ENCODE measurements at regions not wholly inside any gene's neighbourhood (a gene's known extent, or its start where the extent isn't known, plus 50 kb on each side); places are given as distances from the start of the nearest gene placed in this dataset.

DNA sequence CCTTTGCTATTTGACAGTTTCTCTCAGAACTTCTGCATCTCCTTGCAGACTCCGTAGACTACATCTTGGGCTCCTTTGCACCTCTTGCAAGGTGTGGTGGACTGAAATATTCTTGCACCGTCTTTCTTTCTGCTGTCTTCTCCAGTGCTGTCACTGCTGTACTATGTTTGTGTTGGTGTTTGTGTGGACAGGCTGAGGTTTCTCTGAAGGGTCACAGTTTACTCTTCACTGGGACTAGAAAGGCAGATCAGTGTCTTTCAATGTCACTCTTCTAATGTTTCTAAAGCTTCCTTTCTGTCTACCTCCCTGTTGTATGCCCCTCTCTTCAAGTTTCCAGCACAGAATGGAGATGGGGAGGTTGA lies 410.0 kb upstream of the CD180 start:
- H3K27ac ChIP-seq: no peak overlapping the region
- H3K9ac ChIP-seq (ENCODE audit: low read depth in 2 of 2, low read length in 2 of 2): no peak overlapping the region
- no peak overlapping the region for H3K4me3 ChIP-seq
- intact Hi-C loops (cut with DNase I): no loop called here
- H3K9me3 ChIP-seq: no peaks in the 10 kb centered on the region
- TF ChIP-seq, protein P1, sequence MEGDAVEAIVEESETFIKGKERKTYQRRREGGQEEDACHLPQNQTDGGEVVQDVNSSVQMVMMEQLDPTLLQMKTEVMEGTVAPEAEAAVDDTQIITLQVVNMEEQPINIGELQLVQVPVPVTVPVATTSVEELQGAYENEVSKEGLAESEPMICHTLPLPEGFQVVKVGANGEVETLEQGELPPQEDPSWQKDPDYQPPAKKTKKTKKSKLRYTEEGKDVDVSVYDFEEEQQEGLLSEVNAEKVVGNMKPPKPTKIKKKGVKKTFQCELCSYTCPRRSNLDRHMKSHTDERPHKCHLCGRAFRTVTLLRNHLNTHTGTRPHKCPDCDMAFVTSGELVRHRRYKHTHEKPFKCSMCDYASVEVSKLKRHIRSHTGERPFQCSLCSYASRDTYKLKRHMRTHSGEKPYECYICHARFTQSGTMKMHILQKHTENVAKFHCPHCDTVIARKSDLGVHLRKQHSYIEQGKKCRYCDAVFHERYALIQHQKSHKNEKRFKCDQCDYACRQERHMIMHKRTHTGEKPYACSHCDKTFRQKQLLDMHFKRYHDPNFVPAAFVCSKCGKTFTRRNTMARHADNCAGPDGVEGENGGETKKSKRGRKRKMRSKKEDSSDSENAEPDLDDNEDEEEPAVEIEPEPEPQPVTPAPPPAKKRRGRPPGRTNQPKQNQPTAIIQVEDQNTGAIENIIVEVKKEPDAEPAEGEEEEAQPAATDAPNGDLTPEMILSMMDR (IDR thresholded peaks at IDR 0.05): no peak
- no peaks in the 10 kb centered on the region for H3K4me1 ChIP-seq
- DNase-seq: no peak
- no peaks in the 10 kb centered on the region for H3K27me3 ChIP-seq
- H3K36me3 ChIP-seq: no peaks in the 10 kb centered on the region

GRCh38 chr5:67605730-67606585 lies 409.4 kb upstream of the CD180 start:
- Histone ChIP-seq H3K27me3 (no peaks in the 10 kb centered on the region), H3K27ac (no peak overlapping the region), H3K9ac (ENCODE audit: low read depth in 2 of 2, low read length in 2 of 2) (no peak overlapping the region), H3K9me3 (no peaks in the 10 kb centered on the region), H3K4me1 (no peaks in the 10 kb centered on the region), H3K36me3 (no peaks in the 10 kb centered on the region), H3K4me3 (no peak overlapping the region)
- TF ChIP-seq, protein P1 (IDR thresholded peaks at IDR 0.05): no peak
- intact Hi-C loops (cut with DNase I): no loop called here
- no peak for DNase-seq

DNA sequence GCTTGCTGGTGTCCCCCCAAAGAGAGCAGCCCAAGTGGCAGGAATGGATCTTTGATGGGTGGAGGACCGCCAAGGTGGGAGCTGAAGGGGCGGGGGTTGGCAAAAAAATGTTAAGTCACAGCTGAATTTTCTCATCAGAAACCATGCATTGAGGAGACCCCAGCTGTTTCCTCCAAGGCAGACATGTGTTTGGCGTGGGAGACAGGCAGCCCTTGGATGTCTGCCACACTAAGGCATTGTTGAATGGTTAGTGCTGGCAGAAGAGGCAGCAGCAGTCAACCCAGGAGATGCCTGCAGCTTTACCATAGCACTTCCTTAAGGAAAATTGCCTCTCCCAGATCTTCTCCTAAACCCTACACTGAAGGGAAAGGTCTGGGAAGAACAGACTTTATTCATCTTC lies 394.9 kb upstream of the CD180 start:
- Histone ChIP-seq H3K9me3 (no peaks in the 10 kb centered on the region), H3K27me3 (no peaks in the 10 kb centered on the region), H3K4me3 (no peak overlapping the region), H3K36me3 (no peaks in the 10 kb centered on the region), H3K4me1 (no peaks in the 10 kb centered on the region), H3K9ac (ENCODE audit: low read depth in 2 of 2, low read length in 2 of 2) (no peak overlapping the region), H3K27ac (no peak overlapping the region)
- TF ChIP-seq, protein P1 (IDR thresholded peaks at IDR 0.05): no peak
- DNase-seq: no peak
- intact Hi-C loops (cut with DNase I): no loop called here

DNA sequence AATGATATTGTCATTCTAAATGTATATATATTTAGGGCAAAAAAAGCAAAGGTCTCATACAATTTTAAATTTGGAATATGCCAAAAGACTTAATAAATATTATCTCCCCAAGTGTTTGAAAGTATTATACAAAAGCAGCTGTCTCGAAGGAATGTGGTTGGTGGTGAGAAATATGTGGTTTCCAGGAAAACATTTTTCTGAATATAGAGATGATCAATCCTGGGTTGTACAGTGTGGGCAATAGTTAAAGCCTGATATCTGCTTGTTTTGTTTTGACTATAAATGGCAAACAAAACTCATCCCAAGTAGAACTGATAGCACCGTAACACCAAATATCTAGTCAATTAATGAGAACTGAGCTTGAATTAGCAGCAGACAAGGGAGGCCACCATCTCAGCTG lies 391.8 kb upstream of the CD180 start:
- no peaks in the 10 kb centered on the region for H3K9me3 ChIP-seq
- H3K36me3 ChIP-seq: no peaks in the 10 kb centered on the region
- no peak overlapping the region for H3K9ac ChIP-seq (ENCODE audit: low read depth in 2 of 2, low read length in 2 of 2)
- H3K27me3 ChIP-seq: no peaks in the 10 kb centered on the region
- no peak overlapping the region for H3K4me3 ChIP-seq
- no peak for DNase-seq
- no peaks in the 10 kb centered on the region for H3K4me1 ChIP-seq
- TF ChIP-seq, protein P1 (IDR thresholded peaks at IDR 0.05): no peak
- H3K27ac ChIP-seq: no peak overlapping the region
- intact Hi-C loops (cut with DNase I): no loop called here

- H3K36me3 ChIP-seq: no peaks in the 10 kb centered on the region
- H3K9me3 ChIP-seq: no peaks in the 10 kb centered on the region
- no peak for DNase-seq
- no peak overlapping the region for H3K4me3 ChIP-seq
- H3K4me1 ChIP-seq: no peaks in the 10 kb centered on the region
- TF ChIP-seq, protein P1 (IDR thresholded peaks at IDR 0.05): no peak
- no peak overlapping the region for H3K9ac ChIP-seq (ENCODE audit: low read depth in 2 of 2, low read length in 2 of 2)
- intact Hi-C loops (cut with DNase I): no loop called here
- H3K27ac ChIP-seq: no peak overlapping the region
- no peaks in the 10 kb centered on the region for H3K27me3 ChIP-seq
Observed at GRCh38 chr5:67581203-67581602, 384.6 kb upstream of the CD180 start.
